Sigmoid colon (tissue), 4 donors: ENCODE measurements at regions not wholly inside any gene's neighbourhood (a gene's known extent, or its start where the extent isn't known, plus 50 kb on each side); places are given as distances from the start of the nearest gene placed in this dataset.

ENCODE experiments used
- CTCF ChIP-seq, 4 experiments: fragments of 450-650 bp in 3 of 4; fragments of 200-600 bp in 1 of 4; IDR thresholded peaks; one replicate each; pipeline ENCODE4 v1.5.1; 2016 to 2019; ENCODE audit warnings: antibody characterized with exemption in 4 of 4, mild to moderate bottlenecking in 3 of 4, moderate library complexity in 2 of 4
- EP300 ChIP-seq, 4 donors: sonication (generic); formaldehyde crosslinking; IDR thresholded peaks; one replicate each; pipeline ENCODE4 v1.6.1; 2017; ENCODE audit warnings: antibody characterized with exemption in 4 of 4
- POLR2A ChIP-seq, 2 donors: fragments of 450-650 bp; IDR thresholded peaks; one replicate each; pipeline ENCODE4 v1.6.1; 2016; ENCODE audit warnings: antibody characterized with exemption in 2 of 2, mild to moderate bottlenecking in 2 of 2, moderate library complexity in 2 of 2
- POLR2AphosphoS5 ChIP-seq, 4 donors: sonication (generic); formaldehyde crosslinking; IDR thresholded peaks; one replicate each; pipeline ENCODE4 v1.6.1; 2017; ENCODE audit warnings: antibody characterized with exemption in 4 of 4

- TF ChIP-seq POLR2A (IDR thresholded peaks at IDR 0.05) (no peak), CTCF (IDR thresholded peaks at IDR 0.05) (no peak), POLR2AphosphoS5 (IDR thresholded peaks at IDR 0.05) (no peak), EP300 (IDR thresholded peaks at IDR 0.05) (no peak)
These were observed 239.1 kb downstream of the COL12A1 start for GRCh38 chr6:74966712-74967111.
